ENCODE measurements at regions not wholly inside any gene's neighbourhood (a gene's known extent, or its start where the extent isn't known, plus 50 kb on each side); places are given as distances from the start of the nearest gene placed in this dataset.
"Not testable (repeated sequence)": the region's sequence is repeated elsewhere in the genome, so short reads cannot be mapped to it uniquely, and the experiment has no call there.

DNA sequence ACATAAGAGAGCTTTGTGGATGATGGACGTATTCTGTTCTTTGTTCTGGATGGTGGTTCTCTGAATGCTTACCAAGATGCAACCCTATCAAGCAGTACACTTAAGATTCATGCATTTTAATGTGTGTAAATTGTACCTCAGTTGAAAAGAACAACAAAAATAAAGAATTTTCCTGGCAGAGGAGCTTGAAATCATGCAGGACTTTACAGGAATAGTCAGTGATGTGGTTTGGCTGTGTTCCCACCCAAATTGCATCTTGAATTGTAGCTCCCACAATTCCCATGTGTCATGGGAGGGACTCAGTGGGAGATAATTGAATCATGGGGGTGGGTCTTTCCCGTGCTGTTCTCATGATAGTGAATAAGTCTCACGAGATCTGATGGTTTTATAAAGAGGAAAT, 430.6 kb upstream of the ASIC2 start:
- TF ChIP-seq, protein P1, sequence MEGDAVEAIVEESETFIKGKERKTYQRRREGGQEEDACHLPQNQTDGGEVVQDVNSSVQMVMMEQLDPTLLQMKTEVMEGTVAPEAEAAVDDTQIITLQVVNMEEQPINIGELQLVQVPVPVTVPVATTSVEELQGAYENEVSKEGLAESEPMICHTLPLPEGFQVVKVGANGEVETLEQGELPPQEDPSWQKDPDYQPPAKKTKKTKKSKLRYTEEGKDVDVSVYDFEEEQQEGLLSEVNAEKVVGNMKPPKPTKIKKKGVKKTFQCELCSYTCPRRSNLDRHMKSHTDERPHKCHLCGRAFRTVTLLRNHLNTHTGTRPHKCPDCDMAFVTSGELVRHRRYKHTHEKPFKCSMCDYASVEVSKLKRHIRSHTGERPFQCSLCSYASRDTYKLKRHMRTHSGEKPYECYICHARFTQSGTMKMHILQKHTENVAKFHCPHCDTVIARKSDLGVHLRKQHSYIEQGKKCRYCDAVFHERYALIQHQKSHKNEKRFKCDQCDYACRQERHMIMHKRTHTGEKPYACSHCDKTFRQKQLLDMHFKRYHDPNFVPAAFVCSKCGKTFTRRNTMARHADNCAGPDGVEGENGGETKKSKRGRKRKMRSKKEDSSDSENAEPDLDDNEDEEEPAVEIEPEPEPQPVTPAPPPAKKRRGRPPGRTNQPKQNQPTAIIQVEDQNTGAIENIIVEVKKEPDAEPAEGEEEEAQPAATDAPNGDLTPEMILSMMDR (conservative IDR thresholded peaks at IDR 0.05; ENCODE audit: low read length) = not testable (repeated sequence)
- not testable (repeated sequence) for TF ChIP-seq EZH2phosphoT487 (IDR thresholded peaks at IDR 0.05; ENCODE audit: borderline replicate concordance)

All from Loucy (cell line).